Progenitor cell of endocrine pancreas (in vitro differentiated cells): ENCODE measurements at regions not wholly inside any gene's neighbourhood (a gene's known extent, or its start where the extent isn't known, plus 50 kb on each side); places are given as distances from the start of the nearest gene placed in this dataset.

Experiments
- DNase-seq: peaks from one replicate; pipeline ENCODE4 v3.0.0; 2021; ENCODE audit warnings: low spot score; ENCODE audit not compliant: unreplicated experiment
- H3K27ac Mint-ChIP-seq: 2 replicates; pipeline ENCODE4 v1.8.0; 2021; ENCODE audit warnings: mild to moderate bottlenecking, moderate library complexity, mixed read lengths
- H3K27me3 Mint-ChIP-seq: 2 replicates; pipeline ENCODE4 v1.8.0; 2021; ENCODE audit warnings: mixed read lengths
- H3K36me3 Mint-ChIP-seq: 2 replicates; pipeline ENCODE4 v1.8.0; 2022; ENCODE audit warnings: mixed read lengths; ENCODE audit not compliant: insufficient read depth
- H3K4me1 Mint-ChIP-seq: 2 replicates; pipeline ENCODE4 v1.8.0; 2021; ENCODE audit warnings: low read depth, mixed read lengths
- H3K4me3 Mint-ChIP-seq: 2 replicates; pipeline ENCODE4 v1.8.0; 2021; ENCODE audit warnings: low read depth, mild to moderate bottlenecking, moderate library complexity, mixed read lengths
- H3K9me3 Mint-ChIP-seq: 2 replicates; pipeline ENCODE4 v1.8.0; 2021; ENCODE audit warnings: low read depth, mixed read lengths
- CTCF ChIP-seq: fragments of 200-600 bp; sonication (generic); IDR thresholded peaks from one replicate; pipeline ENCODE4 v1.5.0; 2021; ENCODE audit warnings: antibody characterized with exemption, mild to moderate bottlenecking; ENCODE audit not compliant: unreplicated experiment

DNA sequence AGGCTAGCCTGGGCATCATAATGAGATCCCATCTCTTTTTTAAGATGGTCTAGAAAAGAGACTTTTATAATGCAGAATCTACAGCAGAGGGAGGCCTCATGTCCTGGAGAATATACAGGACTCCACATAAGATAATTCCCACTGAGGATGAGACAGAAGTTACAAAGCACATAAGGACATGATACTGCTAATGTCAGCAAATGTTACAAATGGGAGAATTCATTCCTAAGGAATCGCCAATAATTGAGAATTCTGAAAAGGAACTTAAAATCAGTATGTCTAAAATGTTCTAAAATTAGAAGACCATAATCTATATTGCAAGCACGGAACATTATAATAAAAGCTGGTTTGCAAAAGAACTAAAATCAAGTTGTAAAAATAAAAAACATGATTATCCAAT, 131.6 kb upstream of the PKDCC start:
- no peaks in the 10 kb centered on the region for H3K36me3 Mint-ChIP-seq
- H3K9me3 Mint-ChIP-seq: no peaks in the 10 kb centered on the region
- DNase-seq: no peak
- H3K4me3 Mint-ChIP-seq: no peak overlapping the region
- no peaks in the 10 kb centered on the region for H3K27me3 Mint-ChIP-seq
- no peaks in the 10 kb centered on the region for H3K4me1 Mint-ChIP-seq
- no peak for TF ChIP-seq CTCF
- no peak overlapping the region for H3K27ac Mint-ChIP-seq

DNA sequence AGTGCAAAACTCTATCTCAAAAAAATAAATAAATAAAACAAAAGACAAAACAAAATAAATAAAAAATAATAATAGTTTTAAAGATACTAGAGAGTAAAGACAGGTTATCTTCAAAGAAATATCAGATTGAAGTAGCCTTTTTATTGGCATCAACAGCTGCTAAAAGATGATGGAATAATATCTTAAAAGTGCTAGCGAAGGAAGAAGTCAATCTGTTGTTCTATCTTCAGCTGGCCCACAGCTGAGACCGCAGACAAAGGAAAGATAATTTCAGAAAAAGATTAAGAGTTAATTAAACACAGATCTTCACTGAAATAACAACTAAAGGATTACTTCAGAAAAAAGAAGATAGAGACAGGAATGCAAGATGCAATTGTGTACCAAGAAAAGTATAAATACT, 130.2 kb upstream of the PKDCC start:
- Mint-ChIP-seq H3K36me3 (no peaks in the 10 kb centered on the region), H3K27me3 (no peaks in the 10 kb centered on the region), H3K9me3 (no peaks in the 10 kb centered on the region), H3K27ac (no peak overlapping the region), H3K4me1 (no peaks in the 10 kb centered on the region), H3K4me3 (no peak overlapping the region)
- TF ChIP-seq CTCF: no peak
- no peak for DNase-seq

DNA sequence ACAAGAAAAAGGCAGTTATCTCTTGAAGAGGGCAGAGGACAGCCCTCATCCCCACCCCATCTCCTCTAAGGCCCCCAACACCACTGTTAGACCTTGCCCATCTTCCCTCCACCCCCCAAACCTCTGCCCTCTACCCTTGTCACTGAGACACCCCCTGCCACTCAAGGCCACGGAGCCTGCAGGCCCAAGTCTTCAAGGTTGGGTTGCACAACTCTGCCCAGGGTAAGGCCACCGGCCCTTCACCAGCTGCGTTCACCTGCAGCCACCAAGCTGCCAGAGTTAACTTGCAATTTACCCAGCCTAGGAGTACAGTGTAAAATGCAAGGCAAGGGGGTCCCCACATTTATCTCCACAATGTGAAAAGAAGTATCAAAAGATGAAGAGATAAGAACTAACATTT, 128.7 kb upstream of the PKDCC start:
- DNase-seq: no peak
- peaks cover 15% of the 10 kb centered on the region for H3K4me1 Mint-ChIP-seq
- TF ChIP-seq CTCF: no peak
- H3K27ac Mint-ChIP-seq: no peak overlapping the region
- no peak overlapping the region for H3K4me3 Mint-ChIP-seq
- no peaks in the 10 kb centered on the region for H3K9me3 Mint-ChIP-seq
- no peaks in the 10 kb centered on the region for H3K27me3 Mint-ChIP-seq
- no peaks in the 10 kb centered on the region for H3K36me3 Mint-ChIP-seq

DNA sequence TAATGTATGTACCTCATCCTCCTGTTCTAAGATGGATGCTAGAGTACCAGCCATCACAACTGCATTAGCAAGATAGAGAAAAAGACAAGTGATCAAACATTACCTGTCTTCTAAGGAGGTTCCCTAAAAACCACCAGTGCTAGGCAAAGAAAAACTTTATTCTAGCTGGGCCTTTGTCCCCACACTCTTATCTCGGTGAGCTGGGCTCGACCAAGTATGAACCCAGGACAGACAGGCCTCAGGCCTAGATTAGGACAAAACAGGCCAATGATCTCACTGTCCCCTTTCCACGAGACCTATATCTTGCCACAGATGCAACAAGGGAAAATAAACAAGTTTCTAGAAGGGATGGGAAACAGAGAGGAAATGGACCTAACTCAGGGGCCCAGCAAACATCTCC, 127.6 kb upstream of the PKDCC start:
- Mint-ChIP-seq H3K4me1 (peaks cover 23% of the 10 kb centered on the region), H3K36me3 (no peaks in the 10 kb centered on the region), H3K27ac (no peak overlapping the region), H3K9me3 (no peaks in the 10 kb centered on the region), H3K27me3 (no peaks in the 10 kb centered on the region), H3K4me3 (no peak overlapping the region)
- TF ChIP-seq CTCF: no peak
- DNase-seq: no peak

- no peak for TF ChIP-seq CTCF
- H3K9me3 Mint-ChIP-seq: no peaks in the 10 kb centered on the region
- H3K27ac Mint-ChIP-seq: no peak overlapping the region
- H3K4me1 Mint-ChIP-seq: peaks cover 27% of the 10 kb centered on the region
- H3K4me3 Mint-ChIP-seq: no peak overlapping the region
- H3K27me3 Mint-ChIP-seq: no peaks in the 10 kb centered on the region
- no peak for DNase-seq
- H3K36me3 Mint-ChIP-seq: no peaks in the 10 kb centered on the region
Measured at GRCh38 chr2:41920812-41921211, 127.0 kb upstream of the PKDCC start.

- Mint-ChIP-seq H3K36me3 (no peaks in the 10 kb centered on the region), H3K27ac (no peak overlapping the region), H3K9me3 (no peaks in the 10 kb centered on the region), H3K4me1 (peaks cover 33% of the 10 kb centered on the region), H3K4me3 (no peak overlapping the region), H3K27me3 (peaks cover under 1% of the 10 kb centered on the region)
- TF ChIP-seq CTCF: no peak
- DNase-seq: no peak
Measured at GRCh38 chr2:41922177-41922576, 125.6 kb upstream of the PKDCC start.
